WTC11 (cell line): ENCODE measurements at regions not wholly inside any gene's neighbourhood (a gene's known extent, or its start where the extent isn't known, plus 50 kb on each side); places are given as distances from the start of the nearest gene placed in this dataset.

Experiments used
- ATAC-seq: fragments of 200-7000 bp; cut with Tn5 transposase; 2 replicates; pipeline ENCODE4 v1.10.0; 2021; ENCODE audit warnings: mild to moderate bottlenecking, moderate library complexity
- CTCF ChIA-PET: fragments of 300-600 bp; sonication (Branson Sonifier 250); formaldehyde crosslinking; loops from one replicate; lab custom pipeline; 2021; ENCODE audit warnings: antibody characterized with exemption; lab: Charles Lee
- POLR2A ChIA-PET: fragments of 350-600 bp; sonication (Branson Sonifier 250); formaldehyde crosslinking; loops from one replicate; lab custom pipeline; 2021; ENCODE audit warnings: antibody characterized with exemption; lab: Charles Lee
- DNase-seq: peaks from one replicate; pipeline ENCODE4 v3.0.0; 2021; ENCODE audit warnings: low spot score
- H3K27ac Mint-ChIP-seq: 2 replicates; pipeline ENCODE4 v1.8.0; 2021; ENCODE audit warnings: mixed read lengths
- H3K27me3 Mint-ChIP-seq: 2 replicates; pipeline ENCODE4 v1.8.0; 2021; ENCODE audit warnings: low read depth, mild to moderate bottlenecking, moderate library complexity, mixed read lengths
- H3K36me3 Mint-ChIP-seq: 2 replicates; pipeline ENCODE4 v1.8.0; 2021; ENCODE audit warnings: mixed read lengths
- H3K4me1 Mint-ChIP-seq: 2 replicates; pipeline ENCODE4 v1.8.0; 2022; ENCODE audit warnings: mixed read lengths
- H3K4me3 Mint-ChIP-seq: 2 replicates; pipeline ENCODE4 v1.8.0; 2021; ENCODE audit warnings: mild to moderate bottlenecking, moderate library complexity, mixed read lengths
- H3K9me3 Mint-ChIP-seq: 2 replicates; pipeline ENCODE4 v1.8.0; 2021; ENCODE audit warnings: mixed read lengths
- CBFB ChIP-seq: sonication (generic); formaldehyde crosslinking; IDR thresholded peaks from 2 replicates; pipeline ENCODE4 v1.8.1; 2022; ENCODE audit warnings: mild to moderate bottlenecking, low read depth, missing genetic modification reagents
- CREM ChIP-seq: sonication (generic); formaldehyde crosslinking; IDR thresholded peaks from 2 replicates; pipeline ENCODE4 v1.8.1; 2022; ENCODE audit warnings: mild to moderate bottlenecking, missing genetic modification reagents, moderate library complexity
- FOXJ3 ChIP-seq: sonication (generic); formaldehyde crosslinking; IDR thresholded peaks from 2 replicates; pipeline ENCODE4 v1.9.0; 2021; ENCODE audit warnings: missing genetic modification reagents, mild to moderate bottlenecking, borderline replicate concordance
- FOXK1 ChIP-seq: sonication (generic); formaldehyde crosslinking; IDR thresholded peaks from 2 replicates; pipeline ENCODE4 v1.8.0; 2022; ENCODE audit warnings: mild to moderate bottlenecking, moderate library complexity, missing genetic modification reagents
- JUN ChIP-seq: sonication (generic); formaldehyde crosslinking; IDR thresholded peaks from 2 replicates; pipeline ENCODE4 v1.8.0; 2023; ENCODE audit warnings: mild to moderate bottlenecking, missing genetic modification reagents
- NR1H2 ChIP-seq: sonication (generic); formaldehyde crosslinking; IDR thresholded peaks from 2 replicates; pipeline ENCODE4 v1.9.0; 2021; ENCODE audit warnings: mild to moderate bottlenecking, moderate library complexity, missing genetic modification reagents
- PREB ChIP-seq: sonication (generic); formaldehyde crosslinking; IDR thresholded peaks from 2 replicates; pipeline ENCODE4 v1.8.1; 2022; ENCODE audit warnings: mild to moderate bottlenecking, missing genetic modification reagents, moderate library complexity, borderline replicate concordance
- RELA ChIP-seq: sonication (generic); formaldehyde crosslinking; IDR thresholded peaks from 2 replicates; pipeline ENCODE4 v1.8.1; 2022; ENCODE audit warnings: missing genetic modification reagents, mild to moderate bottlenecking, borderline replicate concordance
- RORB ChIP-seq: fragments of 250-450 bp; sonication (Bioruptor Pico); IDR thresholded peaks from 2 replicates; pipeline ENCODE4 v1.9.0; 2021; ENCODE audit warnings: mild to moderate bottlenecking
- SP1 ChIP-seq: sonication (generic); formaldehyde crosslinking; conservative IDR thresholded peaks from 2 replicates; pipeline ENCODE4 v1.8.1; 2022; ENCODE audit warnings: missing genetic modification reagents
- TEAD1 ChIP-seq: sonication (generic); formaldehyde crosslinking; IDR thresholded peaks from 2 replicates; pipeline ENCODE4 v1.8.0; 2022; ENCODE audit warnings: mild to moderate bottlenecking, missing genetic modification reagents
- TP53 ChIP-seq: sonication (generic); formaldehyde crosslinking; IDR thresholded peaks from 2 replicates; pipeline ENCODE4 v1.8.1; 2023; ENCODE audit warnings: mild to moderate bottlenecking, missing genetic modification reagents
- USF1 ChIP-seq: sonication (generic); formaldehyde crosslinking; IDR thresholded peaks from 2 replicates; pipeline ENCODE4 v1.8.0; 2022; ENCODE audit warnings: mild to moderate bottlenecking, missing genetic modification reagents
- ZBTB21 ChIP-seq: sonication (generic); formaldehyde crosslinking; IDR thresholded peaks from 2 replicates; pipeline ENCODE4 v1.8.1; 2023; ENCODE audit warnings: mild to moderate bottlenecking, missing genetic modification reagents, borderline replicate concordance
- ZNF138 ChIP-seq: sonication (generic); formaldehyde crosslinking; conservative IDR thresholded peaks from 2 replicates; pipeline ENCODE4 v1.8.1; 2022; ENCODE audit warnings: mild to moderate bottlenecking, moderate library complexity, missing genetic modification reagents
- ZNF263 ChIP-seq: sonication (generic); formaldehyde crosslinking; IDR thresholded peaks from 2 replicates; pipeline ENCODE4 v1.8.1; 2022; ENCODE audit warnings: low read depth, mild to moderate bottlenecking, moderate library complexity, missing genetic modification reagents
- ZNF317 ChIP-seq: sonication (generic); formaldehyde crosslinking; IDR thresholded peaks from 2 replicates; pipeline ENCODE4 v1.8.1; 2023; ENCODE audit warnings: low read depth, mild to moderate bottlenecking, moderate library complexity, missing genetic modification reagents, borderline replicate concordance
- ZNF396 ChIP-seq: fragments of 250-450 bp; sonication (Bioruptor Pico); IDR thresholded peaks from 2 replicates; pipeline ENCODE4 v1.8.0; 2021; ENCODE audit warnings: mild to moderate bottlenecking, moderate library complexity, borderline replicate concordance
- ZNF423 ChIP-seq: fragments of 250-450 bp; sonication (Bioruptor Pico); IDR thresholded peaks from 2 replicates; pipeline ENCODE4 v2.1.2; 2022; ENCODE audit warnings: mild to moderate bottlenecking, moderate library complexity
- TF ChIP-seq, protein P1 (sequence below): sonication (generic); formaldehyde crosslinking; IDR thresholded peaks from 2 replicates; pipeline ENCODE4 v1.8.0; 2022; ENCODE audit warnings: mild to moderate bottlenecking, missing genetic modification reagents
- TF ChIP-seq, protein P2 (sequence below): sonication (generic); formaldehyde crosslinking; IDR thresholded peaks from 2 replicates; pipeline ENCODE4 v1.8.1; 2023; ENCODE audit warnings: mild to moderate bottlenecking, missing genetic modification reagents, borderline replicate concordance
- TF ChIP-seq, protein P3 (sequence below): fragments of 200-600 bp; IDR thresholded peaks from 2 replicates; pipeline ENCODE4 v1.8.0; 2022; ENCODE audit warnings: antibody characterized with exemption
- TF ChIP-seq, protein P4 (sequence below): sonication (generic); formaldehyde crosslinking; IDR thresholded peaks from 2 replicates; pipeline ENCODE4 v1.8.0; 2022; ENCODE audit warnings: missing genetic modification reagents

GRCh38 chr1:209383907-209384709 lies 199.4 kb upstream of the CAMK1G start (continued):
- TF ChIP-seq TEAD1: peak; percentile 63
- no peak for TF ChIP-seq CREM (CRISPR knock-in tag)
- 0 out of 2 replicates have a peak, but pooled peaks have one; percentile 41 for TF ChIP-seq TP53 (CRISPR knock-in tag)
- TF ChIP-seq ZNF263: no peak
- TF ChIP-seq ZBTB21 (CRISPR knock-in tag): 0 out of 2 replicates have a peak, but pooled peaks have one; percentile 28
- no peak for TF ChIP-seq RELA
- TF ChIP-seq ZNF423 (CRISPR knock-in tag): no peak
- no peak for TF ChIP-seq RORB (CRISPR knock-in tag)
- TF ChIP-seq, protein P1, sequence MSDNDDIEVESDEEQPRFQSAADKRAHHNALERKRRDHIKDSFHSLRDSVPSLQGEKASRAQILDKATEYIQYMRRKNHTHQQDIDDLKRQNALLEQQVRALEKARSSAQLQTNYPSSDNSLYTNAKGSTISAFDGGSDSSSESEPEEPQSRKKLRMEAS (CRISPR knock-in tag): no peak
- TF ChIP-seq ZNF138 (CRISPR knock-in tag): no peak
- peak; percentile 42; the same call in 1 of the 2 replicates for TF ChIP-seq FOXK1 (CRISPR knock-in tag)
- TF ChIP-seq, protein P2, sequence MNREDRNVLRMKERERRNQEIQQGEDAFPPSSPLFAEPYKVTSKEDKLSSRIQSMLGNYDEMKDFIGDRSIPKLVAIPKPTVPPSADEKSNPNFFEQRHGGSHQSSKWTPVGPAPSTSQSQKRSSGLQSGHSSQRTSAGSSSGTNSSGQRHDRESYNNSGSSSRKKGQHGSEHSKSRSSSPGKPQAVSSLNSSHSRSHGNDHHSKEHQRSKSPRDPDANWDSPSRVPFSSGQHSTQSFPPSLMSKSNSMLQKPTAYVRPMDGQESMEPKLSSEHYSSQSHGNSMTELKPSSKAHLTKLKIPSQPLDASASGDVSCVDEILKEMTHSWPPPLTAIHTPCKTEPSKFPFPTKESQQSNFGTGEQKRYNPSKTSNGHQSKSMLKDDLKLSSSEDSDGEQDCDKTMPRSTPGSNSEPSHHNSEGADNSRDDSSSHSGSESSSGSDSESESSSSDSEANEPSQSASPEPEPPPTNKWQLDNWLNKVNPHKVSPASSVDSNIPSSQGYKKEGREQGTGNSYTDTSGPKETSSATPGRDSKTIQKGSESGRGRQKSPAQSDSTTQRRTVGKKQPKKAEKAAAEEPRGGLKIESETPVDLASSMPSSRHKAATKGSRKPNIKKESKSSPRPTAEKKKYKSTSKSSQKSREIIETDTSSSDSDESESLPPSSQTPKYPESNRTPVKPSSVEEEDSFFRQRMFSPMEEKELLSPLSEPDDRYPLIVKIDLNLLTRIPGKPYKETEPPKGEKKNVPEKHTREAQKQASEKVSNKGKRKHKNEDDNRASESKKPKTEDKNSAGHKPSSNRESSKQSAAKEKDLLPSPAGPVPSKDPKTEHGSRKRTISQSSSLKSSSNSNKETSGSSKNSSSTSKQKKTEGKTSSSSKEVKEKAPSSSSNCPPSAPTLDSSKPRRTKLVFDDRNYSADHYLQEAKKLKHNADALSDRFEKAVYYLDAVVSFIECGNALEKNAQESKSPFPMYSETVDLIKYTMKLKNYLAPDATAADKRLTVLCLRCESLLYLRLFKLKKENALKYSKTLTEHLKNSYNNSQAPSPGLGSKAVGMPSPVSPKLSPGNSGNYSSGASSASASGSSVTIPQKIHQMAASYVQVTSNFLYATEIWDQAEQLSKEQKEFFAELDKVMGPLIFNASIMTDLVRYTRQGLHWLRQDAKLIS (CRISPR knock-in tag): 0 out of 2 replicates have a peak, but pooled peaks have one; percentile 35
- TF ChIP-seq, all 79 proteins: peak for 8

GRCh38 chr1:209384710-209385550 lies 198.6 kb upstream of the CAMK1G start:
- peak overlapping the region; percentile 11; the same call in 1 of the 2 replicates for H3K4me3 Mint-ChIP-seq
- POLR2A ChIA-PET: interaction anchor here (1.5 kb wide), 1 partner anchor 49 kb away, joined by 5 read pairs; no protein-coding TSS in a partner anchor
- peaks cover 14% of the 10 kb centered on the region for H3K36me3 Mint-ChIP-seq
- H3K4me1 Mint-ChIP-seq: peaks cover 84% of the 10 kb centered on the region
- CTCF ChIA-PET: interaction anchor here (0.8 to 2.3 kb wide), 5 partner anchors 9 to 165 kb away, joined by 3 to 12 read pairs (median 4); no protein-coding TSS in a partner anchor
- DNase-seq (no peak), ATAC-seq (no peak)
- no peaks in the 10 kb centered on the region; the same call in 1 of the 2 replicates for H3K27me3 Mint-ChIP-seq
- H3K27ac Mint-ChIP-seq: peak overlapping the region; percentile 99
- peaks cover 13% of the 10 kb centered on the region for H3K9me3 Mint-ChIP-seq
- TF ChIP-seq CBFB (CRISPR knock-in tag) (no peak), FOXJ3 (CRISPR knock-in tag) (no peak), NR1H2 (no peak), JUN (no peak), PREB (CRISPR knock-in tag) (no peak), ZNF317 (CRISPR knock-in tag) (no peak), SP1 (CRISPR knock-in tag) (no peak), RORB (CRISPR knock-in tag) (no peak), ZNF396 (CRISPR knock-in tag) (no peak), USF1 (CRISPR knock-in tag) (no peak)
- TF ChIP-seq, protein P3, sequence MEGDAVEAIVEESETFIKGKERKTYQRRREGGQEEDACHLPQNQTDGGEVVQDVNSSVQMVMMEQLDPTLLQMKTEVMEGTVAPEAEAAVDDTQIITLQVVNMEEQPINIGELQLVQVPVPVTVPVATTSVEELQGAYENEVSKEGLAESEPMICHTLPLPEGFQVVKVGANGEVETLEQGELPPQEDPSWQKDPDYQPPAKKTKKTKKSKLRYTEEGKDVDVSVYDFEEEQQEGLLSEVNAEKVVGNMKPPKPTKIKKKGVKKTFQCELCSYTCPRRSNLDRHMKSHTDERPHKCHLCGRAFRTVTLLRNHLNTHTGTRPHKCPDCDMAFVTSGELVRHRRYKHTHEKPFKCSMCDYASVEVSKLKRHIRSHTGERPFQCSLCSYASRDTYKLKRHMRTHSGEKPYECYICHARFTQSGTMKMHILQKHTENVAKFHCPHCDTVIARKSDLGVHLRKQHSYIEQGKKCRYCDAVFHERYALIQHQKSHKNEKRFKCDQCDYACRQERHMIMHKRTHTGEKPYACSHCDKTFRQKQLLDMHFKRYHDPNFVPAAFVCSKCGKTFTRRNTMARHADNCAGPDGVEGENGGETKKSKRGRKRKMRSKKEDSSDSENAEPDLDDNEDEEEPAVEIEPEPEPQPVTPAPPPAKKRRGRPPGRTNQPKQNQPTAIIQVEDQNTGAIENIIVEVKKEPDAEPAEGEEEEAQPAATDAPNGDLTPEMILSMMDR: no peak
- TF ChIP-seq, protein P4, sequence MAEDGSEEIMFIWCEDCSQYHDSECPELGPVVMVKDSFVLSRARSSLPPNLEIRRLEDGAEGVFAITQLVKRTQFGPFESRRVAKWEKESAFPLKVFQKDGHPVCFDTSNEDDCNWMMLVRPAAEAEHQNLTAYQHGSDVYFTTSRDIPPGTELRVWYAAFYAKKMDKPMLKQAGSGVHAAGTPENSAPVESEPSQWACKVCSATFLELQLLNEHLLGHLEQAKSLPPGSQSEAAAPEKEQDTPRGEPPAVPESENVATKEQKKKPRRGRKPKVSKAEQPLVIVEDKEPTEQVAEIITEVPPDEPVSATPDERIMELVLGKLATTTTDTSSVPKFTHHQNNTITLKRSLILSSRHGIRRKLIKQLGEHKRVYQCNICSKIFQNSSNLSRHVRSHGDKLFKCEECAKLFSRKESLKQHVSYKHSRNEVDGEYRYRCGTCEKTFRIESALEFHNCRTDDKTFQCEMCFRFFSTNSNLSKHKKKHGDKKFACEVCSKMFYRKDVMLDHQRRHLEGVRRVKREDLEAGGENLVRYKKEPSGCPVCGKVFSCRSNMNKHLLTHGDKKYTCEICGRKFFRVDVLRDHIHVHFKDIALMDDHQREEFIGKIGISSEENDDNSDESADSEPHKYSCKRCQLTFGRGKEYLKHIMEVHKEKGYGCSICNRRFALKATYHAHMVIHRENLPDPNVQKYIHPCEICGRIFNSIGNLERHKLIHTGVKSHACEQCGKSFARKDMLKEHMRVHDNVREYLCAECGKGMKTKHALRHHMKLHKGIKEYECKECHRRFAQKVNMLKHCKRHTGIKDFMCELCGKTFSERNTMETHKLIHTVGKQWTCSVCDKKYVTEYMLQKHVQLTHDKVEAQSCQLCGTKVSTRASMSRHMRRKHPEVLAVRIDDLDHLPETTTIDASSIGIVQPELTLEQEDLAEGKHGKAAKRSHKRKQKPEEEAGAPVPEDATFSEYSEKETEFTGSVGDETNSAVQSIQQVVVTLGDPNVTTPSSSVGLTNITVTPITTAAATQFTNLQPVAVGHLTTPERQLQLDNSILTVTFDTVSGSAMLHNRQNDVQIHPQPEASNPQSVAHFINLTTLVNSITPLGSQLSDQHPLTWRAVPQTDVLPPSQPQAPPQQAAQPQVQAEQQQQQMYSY: no peak
